Lung (tissue), 11 donors: ENCODE measurements at regions not wholly inside any gene's neighbourhood (a gene's known extent, or its start where the extent isn't known, plus 50 kb on each side); places are given as distances from the start of the nearest gene placed in this dataset.

ENCODE experiments used
- ATAC-seq: fragments of 200-7000 bp; cut with Tn5 transposase; one replicate; pipeline ENCODE4 v1.9.1; 2020; ENCODE audit warnings: moderate number of reproducible peaks; ENCODE audit not compliant: insufficient read depth, low FRiP score
- DNase-seq, 3 donors: peaks; one replicate each; pipeline ENCODE4 v3.0.0-alpha.2; 2013 to 2017
- H3K27ac ChIP-seq, 2 donors: one replicate each; pipeline ENCODE4 v1.5.1; 2013; ENCODE audit warnings: mild to moderate bottlenecking in 2 of 2, moderate library complexity in 2 of 2, control low read depth in 1 of 2, inconsistent platforms in 1 of 2, low read depth in 1 of 2, low read length in 1 of 2
- H3K27me3 ChIP-seq, 3 donors: one replicate each; pipeline ENCODE4 v1.5.1; 2013; ENCODE audit warnings: low read length in 2 of 3; ENCODE audit not compliant: control insufficient read depth in 3 of 3, insufficient read depth in 3 of 3
- H3K36me3 ChIP-seq, 4 donors: one replicate each; pipeline ENCODE4 v1.5.1; 2013; ENCODE audit warnings: low read length in 4 of 4, mild to moderate bottlenecking in 1 of 4, moderate library complexity in 1 of 4; ENCODE audit not compliant: control insufficient read depth in 4 of 4, insufficient read depth in 4 of 4
- H3K4me1 ChIP-seq, 5 donors: one replicate each; pipeline ENCODE4 v1.5.1; 2013; ENCODE audit warnings: low read length in 5 of 5, mild to moderate bottlenecking in 2 of 5, moderate library complexity in 1 of 5; ENCODE audit not compliant: control insufficient read depth in 5 of 5, insufficient read depth in 5 of 5
- H3K4me3 ChIP-seq: one replicate; pipeline ENCODE4 v1.5.1; 2013; ENCODE audit warnings: mild to moderate bottlenecking, control low read depth, moderate library complexity
- H3K9ac ChIP-seq, 2 donors: one replicate each; pipeline ENCODE4 v1.5.1; 2013; ENCODE audit warnings: low read length in 2 of 2, control low read depth in 1 of 2; ENCODE audit not compliant: insufficient read depth in 1 of 2
- H3K9me3 ChIP-seq, 4 donors: one replicate each; pipeline ENCODE4 v1.5.1; 2013; ENCODE audit warnings: low read length in 3 of 4, mild to moderate bottlenecking in 1 of 4, moderate library complexity in 1 of 4; ENCODE audit not compliant: control insufficient read depth in 4 of 4, insufficient read depth in 3 of 4
- CTCF ChIP-seq: IDR thresholded peaks from 2 replicates; pipeline ENCODE4 v1.5.1; 2012; ENCODE audit warnings: mild to moderate bottlenecking; ENCODE audit errors: control extremely low read depth, extremely low read depth
- WGBS, 2 donors: extraction: QIAGEN DNeasy Blood & Tissue Kit; methylation state at CpG; one replicate each; pipeline ENCODE4 v1.1.7; 2013; 5-methylcytosine and 5-hydroxymethylcytosine counted together
- donor health status: control.
- donor health status: control.
- donor health status: Bipolar disorder and iron deficiency.
- donor health status: healthy.
- donor health status: DM: yes; HTN: yes; CAD: no.

GRCh38 chr2:116416731-116417377 is 1397.6 kb upstream of the DDX18 start:
- DNase-seq: no peak
- no peaks in the 10 kb centered on the region for H3K27me3 ChIP-seq
- H3K9ac ChIP-seq: no peak overlapping the region
- no peak overlapping the region for H3K27ac ChIP-seq
- H3K9me3 ChIP-seq: peaks cover 0 to 13% (median 2%) of the 10 kb centered on the region in 4 donors
- H3K4me1 ChIP-seq: no peaks in the 10 kb centered on the region
- ATAC-seq: no peak
- no peak overlapping the region for H3K4me3 ChIP-seq
- H3K36me3 ChIP-seq: no peaks in the 10 kb centered on the region
- 72 to 79% methylated on average over 3 of the region's 3 CpGs for WGBS, 2 donors
- no peak for TF ChIP-seq CTCF

GRCh38 chr2:116435648-116436047 is 1378.8 kb upstream of the DDX18 start:
- Histone ChIP-seq H3K9me3 (peaks cover 0 to 12% (median 3%) of the 10 kb centered on the region in 4 donors), H3K4me1 (no peaks in the 10 kb centered on the region), H3K27me3 (no peaks in the 10 kb centered on the region), H3K4me3 (no peak overlapping the region), H3K9ac (no peak overlapping the region), H3K36me3 (no peaks in the 10 kb centered on the region), H3K27ac (no peak overlapping the region)
- no peak for TF ChIP-seq CTCF
- DNase-seq: no peak
- no peak for ATAC-seq
- 51 to 53% methylated on average over 4 of the region's 4 CpGs for WGBS, 2 donors

GRCh38 chr2:116440104-116440653 is 1374.3 kb upstream of the DDX18 start:
- H3K9me3 ChIP-seq: peaks cover 0 to 5% (median 1%) of the 10 kb centered on the region in 4 donors
- no peak overlapping the region for H3K4me3 ChIP-seq
- H3K36me3 ChIP-seq: no peaks in the 10 kb centered on the region
- ATAC-seq: no peak
- WGBS, 2 donors: 54 to 69% methylated on average over 5 of the region's 5 CpGs
- no peak overlapping the region for H3K27ac ChIP-seq
- no peak for DNase-seq
- no peak for TF ChIP-seq CTCF
- no peaks in the 10 kb centered on the region for H3K27me3 ChIP-seq
- no peaks in the 10 kb centered on the region for H3K4me1 ChIP-seq
- no peak overlapping the region for H3K9ac ChIP-seq
